ENCODE measurements at regions not wholly inside any gene's neighbourhood (a gene's known extent, or its start where the extent isn't known, plus 50 kb on each side); places are given as distances from the start of the nearest gene placed in this dataset.
A peak's percentile ranks its signal among the peaks of the same experiment; 100 is the strongest.

GRCh38 chr1:198892065-198892464, 253.2 kb downstream of the PTPRC start:
- Histone ChIP-seq H3K9me3 (no peaks in the 10 kb centered on the region), H3K36me3 (no peaks in the 10 kb centered on the region), H3K4me1 (peaks cover 9% of the 10 kb centered on the region), H3K27me3 (no peaks in the 10 kb centered on the region), H3K4me3 (no peak overlapping the region), H3K27ac (no peak overlapping the region)
- TF ChIP-seq CTCF (IDR thresholded peaks at IDR 0.05), result no peak
- DNase-seq (no peak), ATAC-seq (peak; percentile 23)
- intact Hi-C loops (cut with DNase I), result no loop called here

GRCh38 chr1:198893141-198893540, 254.3 kb downstream of the PTPRC start:
- H3K27me3 ChIP-seq, result no peaks in the 10 kb centered on the region
- H3K27ac ChIP-seq, result no peak overlapping the region
- intact Hi-C loops (cut with DNase I), result no loop called here
- TF ChIP-seq CTCF (IDR thresholded peaks at IDR 0.05), result no peak
- no peak for DNase-seq
- H3K4me3 ChIP-seq, result no peak overlapping the region
- H3K9me3 ChIP-seq, result no peaks in the 10 kb centered on the region
- H3K4me1 ChIP-seq, result peaks cover 9% of the 10 kb centered on the region
- no peaks in the 10 kb centered on the region for H3K36me3 ChIP-seq
- no peak for ATAC-seq

GRCh38 chr1:198893763-198894444, 255.1 kb downstream of the PTPRC start:
- peaks cover 5% of the 10 kb centered on the region for H3K36me3 ChIP-seq
- H3K4me1 ChIP-seq, result peaks cover 3% of the 10 kb centered on the region
- ATAC-seq (no peak), DNase-seq (no peak)
- H3K27ac ChIP-seq, result no peak overlapping the region
- no peak overlapping the region for H3K4me3 ChIP-seq
- intact Hi-C loops (cut with DNase I), result no loop called here
- no peaks in the 10 kb centered on the region for H3K9me3 ChIP-seq
- H3K27me3 ChIP-seq, result no peaks in the 10 kb centered on the region
- no peak for TF ChIP-seq CTCF (IDR thresholded peaks at IDR 0.05)

- intact Hi-C loops (cut with DNase I), result no loop called here
- no peaks in the 10 kb centered on the region for H3K9me3 ChIP-seq
- no peak for TF ChIP-seq CTCF (IDR thresholded peaks at IDR 0.05)
- no peaks in the 10 kb centered on the region for H3K27me3 ChIP-seq
- peaks cover 21% of the 10 kb centered on the region for H3K36me3 ChIP-seq
- H3K4me3 ChIP-seq, result no peak overlapping the region
- ATAC-seq (no peak), DNase-seq (no peak)
- H3K27ac ChIP-seq, result no peak overlapping the region
- peaks cover 11% of the 10 kb centered on the region for H3K4me1 ChIP-seq
Observed at GRCh38 chr1:198901266-198901665, 262.4 kb downstream of the PTPRC start.

GRCh38 chr1:198902655-198903054, 263.8 kb downstream of the PTPRC start:
- Histone ChIP-seq H3K4me3 (no peak overlapping the region), H3K9me3 (no peaks in the 10 kb centered on the region), H3K36me3 (peaks cover 21% of the 10 kb centered on the region), H3K27ac (no peak overlapping the region), H3K27me3 (no peaks in the 10 kb centered on the region), H3K4me1 (peaks cover 11% of the 10 kb centered on the region)
- no peak for TF ChIP-seq CTCF (IDR thresholded peaks at IDR 0.05)
- intact Hi-C loops (cut with DNase I), result no loop called here
- ATAC-seq (no peak), DNase-seq (no peak)

- H3K36me3 ChIP-seq, result peaks cover 21% of the 10 kb centered on the region
- no peak for DNase-seq
- H3K4me1 ChIP-seq, result peaks cover 11% of the 10 kb centered on the region
- no peak for ATAC-seq
- no peaks in the 10 kb centered on the region for H3K27me3 ChIP-seq
- no peak overlapping the region for H3K27ac ChIP-seq
- intact Hi-C loops (cut with DNase I), result no loop called here
- no peak for TF ChIP-seq CTCF (IDR thresholded peaks at IDR 0.05)
- no peak overlapping the region for H3K4me3 ChIP-seq
- no peaks in the 10 kb centered on the region for H3K9me3 ChIP-seq
Observed at GRCh38 chr1:198903203-198903602, 264.4 kb downstream of the PTPRC start.

All from upper lobe of right lung (tissue), 1 donor.